Epithelial cell of proximal tubule (primary cell): ENCODE measurements at regions not wholly inside any gene's neighbourhood (a gene's known extent, or its start where the extent isn't known, plus 50 kb on each side); places are given as distances from the start of the nearest gene placed in this dataset.

ENCODE experiments used
- DNase-seq: peaks from one replicate; pipeline ENCODE4 v3.0.0-alpha.2; 2011; ENCODE audit warnings: low read depth
- H3K4me3 ChIP-seq: 2 replicates; pipeline ENCODE4 v1.5.1; 2011; ENCODE audit warnings: low read depth, mild to moderate bottlenecking, low read length
- TF ChIP-seq, protein P1 (sequence below): conservative IDR thresholded peaks from 2 replicates; pipeline ENCODE4 v1.5.1; 2012; ENCODE audit warnings: low read depth, mild to moderate bottlenecking, low read length

DNA sequence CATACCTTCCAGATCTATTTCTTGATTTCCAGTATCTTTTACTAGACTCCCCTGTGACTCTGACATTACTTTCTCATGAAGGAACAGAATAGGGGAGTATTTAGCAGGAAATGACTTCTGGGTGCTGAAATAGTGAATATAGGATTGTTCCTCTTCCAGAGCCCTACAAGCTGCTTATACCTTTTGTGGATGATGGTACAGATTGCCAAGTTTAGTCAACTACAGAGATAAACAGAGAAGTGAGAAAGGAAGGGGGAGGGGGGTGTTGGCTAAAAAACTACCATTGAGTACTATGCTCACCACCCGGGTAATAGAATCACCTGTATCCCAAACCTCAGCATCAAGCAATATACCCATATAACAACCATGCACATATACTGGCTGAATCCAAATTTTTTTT lies 298.3 kb upstream of the GPR149 start:
- H3K4me3 ChIP-seq = no peak overlapping the region
- TF ChIP-seq, protein P1, sequence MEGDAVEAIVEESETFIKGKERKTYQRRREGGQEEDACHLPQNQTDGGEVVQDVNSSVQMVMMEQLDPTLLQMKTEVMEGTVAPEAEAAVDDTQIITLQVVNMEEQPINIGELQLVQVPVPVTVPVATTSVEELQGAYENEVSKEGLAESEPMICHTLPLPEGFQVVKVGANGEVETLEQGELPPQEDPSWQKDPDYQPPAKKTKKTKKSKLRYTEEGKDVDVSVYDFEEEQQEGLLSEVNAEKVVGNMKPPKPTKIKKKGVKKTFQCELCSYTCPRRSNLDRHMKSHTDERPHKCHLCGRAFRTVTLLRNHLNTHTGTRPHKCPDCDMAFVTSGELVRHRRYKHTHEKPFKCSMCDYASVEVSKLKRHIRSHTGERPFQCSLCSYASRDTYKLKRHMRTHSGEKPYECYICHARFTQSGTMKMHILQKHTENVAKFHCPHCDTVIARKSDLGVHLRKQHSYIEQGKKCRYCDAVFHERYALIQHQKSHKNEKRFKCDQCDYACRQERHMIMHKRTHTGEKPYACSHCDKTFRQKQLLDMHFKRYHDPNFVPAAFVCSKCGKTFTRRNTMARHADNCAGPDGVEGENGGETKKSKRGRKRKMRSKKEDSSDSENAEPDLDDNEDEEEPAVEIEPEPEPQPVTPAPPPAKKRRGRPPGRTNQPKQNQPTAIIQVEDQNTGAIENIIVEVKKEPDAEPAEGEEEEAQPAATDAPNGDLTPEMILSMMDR = no peak
- no peak for DNase-seq

DNA sequence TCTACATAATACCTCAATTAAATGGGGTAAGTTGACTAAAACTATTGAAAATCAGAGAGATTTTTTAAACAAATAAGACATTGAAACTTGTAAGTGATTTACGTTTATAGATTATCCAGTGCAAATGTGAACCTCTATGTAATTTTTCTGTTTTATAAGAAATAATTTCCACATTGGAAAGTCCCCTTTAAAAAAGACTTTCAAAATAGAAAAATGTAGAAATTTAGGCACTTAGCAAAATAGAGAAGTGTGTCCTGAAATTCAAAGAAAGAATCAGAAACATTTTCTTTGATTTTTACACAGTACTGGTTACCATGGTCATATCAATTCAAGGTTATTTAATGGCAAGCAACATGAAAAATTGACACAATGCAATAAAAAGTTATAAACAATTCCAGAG lies 290.9 kb upstream of the GPR149 start:
- no peak overlapping the region for H3K4me3 ChIP-seq
- no peak for DNase-seq
- TF ChIP-seq, protein P1 = no peak

DNA sequence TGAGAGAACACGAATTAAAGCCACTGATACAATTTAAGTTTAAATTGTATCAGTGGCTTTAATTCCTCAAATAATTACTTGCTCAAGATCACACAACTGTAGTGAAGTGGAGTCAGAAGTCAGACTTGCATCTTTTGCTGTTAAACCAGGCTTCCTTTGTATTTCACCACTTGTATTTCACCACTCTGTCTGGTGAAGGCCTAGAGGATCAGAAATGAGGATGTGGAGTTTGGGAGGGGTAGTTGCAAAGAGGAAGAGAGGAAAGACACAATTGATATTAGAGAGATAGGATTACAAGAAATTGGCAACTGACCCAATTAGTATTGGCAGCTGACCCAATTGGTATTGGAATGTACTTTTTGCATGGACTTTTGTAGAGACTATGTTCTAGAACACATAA lies 288.1 kb upstream of the GPR149 start:
- no peak for DNase-seq
- H3K4me3 ChIP-seq = no peak overlapping the region
- TF ChIP-seq, protein P1 = no peak

DNA sequence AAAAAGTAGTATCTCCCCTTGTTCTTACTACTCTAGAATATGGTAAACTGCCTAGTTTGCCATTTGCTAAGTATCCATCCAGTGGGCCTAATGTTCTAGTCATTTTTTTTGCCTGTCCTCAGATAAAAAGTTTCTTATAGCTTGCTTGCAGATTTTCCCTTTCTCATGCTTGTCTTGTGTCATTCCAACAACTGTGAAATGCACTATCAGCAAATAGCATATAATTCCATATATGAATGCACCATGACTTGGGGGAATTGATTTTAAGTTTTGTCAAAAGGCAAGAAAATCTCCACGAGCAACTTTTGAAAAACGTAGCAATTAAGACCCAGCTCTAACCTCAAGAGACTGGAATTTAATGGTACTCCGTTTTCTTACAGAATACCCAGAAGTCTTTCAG lies 286.2 kb upstream of the GPR149 start:
- DNase-seq = no peak
- no peak overlapping the region for H3K4me3 ChIP-seq
- TF ChIP-seq, protein P1 = no peak

DNA sequence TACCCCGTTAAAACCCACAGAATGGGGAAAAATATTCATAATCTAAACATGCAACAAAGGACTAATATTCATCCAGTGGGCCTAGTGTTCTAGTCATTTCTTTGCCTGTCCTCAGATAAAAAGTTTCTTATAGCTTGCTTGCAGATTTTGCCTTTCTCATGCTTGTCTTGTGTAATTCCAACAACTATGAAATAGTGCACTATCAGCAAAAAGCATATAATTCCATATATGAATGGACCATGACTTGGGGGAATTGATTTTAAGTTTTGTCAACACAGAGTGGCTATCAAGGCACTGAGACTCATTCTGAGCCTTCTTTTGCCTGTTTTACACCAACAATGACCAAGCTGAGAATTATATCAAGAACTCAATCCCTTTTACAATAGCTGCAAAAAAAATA lies 278.6 kb upstream of the GPR149 start:
- no peak for DNase-seq
- TF ChIP-seq, protein P1 = no peak
- H3K4me3 ChIP-seq = no peak overlapping the region

DNA sequence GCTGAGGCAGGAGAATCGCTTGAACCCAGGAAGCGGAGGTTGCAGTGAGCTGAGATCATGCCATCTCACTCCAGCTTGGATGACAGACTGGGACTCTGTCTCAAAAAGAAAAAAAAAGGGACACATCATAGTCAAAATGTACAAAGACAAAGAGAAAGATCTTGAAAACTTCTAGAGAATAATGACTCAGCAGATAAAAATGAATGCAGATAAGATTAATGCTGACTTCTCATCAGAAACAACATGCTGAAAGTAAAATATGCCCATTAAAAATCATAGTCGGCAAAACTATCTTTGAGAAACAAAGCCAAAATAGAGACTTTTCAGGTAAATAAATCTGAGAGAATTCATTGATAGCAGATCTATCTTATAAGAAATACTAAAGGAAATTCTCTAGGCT lies 271.1 kb upstream of the GPR149 start:
- no peak overlapping the region for H3K4me3 ChIP-seq
- TF ChIP-seq, protein P1 = no peak
- no peak for DNase-seq

DNA sequence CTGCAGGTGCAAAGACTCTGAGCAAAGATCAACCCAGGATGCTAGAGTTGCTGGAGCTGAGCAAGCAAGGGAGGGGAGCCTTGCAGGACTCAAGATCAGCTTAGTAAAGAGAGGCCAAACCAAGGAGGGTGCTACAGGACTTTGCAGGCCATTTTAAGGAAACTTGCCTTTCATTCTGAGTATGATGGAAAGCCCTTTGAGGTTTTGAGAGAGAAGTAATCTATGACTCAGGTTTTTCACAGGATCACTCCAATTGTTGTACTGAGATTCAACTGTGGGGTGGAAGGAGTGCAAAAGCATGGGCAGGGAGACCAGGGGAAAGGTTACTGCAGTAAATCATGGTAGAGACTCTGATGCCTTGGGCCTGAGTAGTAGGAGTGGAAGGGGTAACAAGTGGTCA lies 260.4 kb upstream of the GPR149 start:
- no peak for DNase-seq
- no peak overlapping the region for H3K4me3 ChIP-seq
- TF ChIP-seq, protein P1 = no peak
